ENCODE measurements at regions not wholly inside any gene's neighbourhood (a gene's known extent, or its start where the extent isn't known, plus 50 kb on each side); places are given as distances from the start of the nearest gene placed in this dataset.

GRCh38 chr13:76499891-76500290, 386.3 kb downstream of the KCTD12 start:
- no peak for DNase-seq

- no peak for DNase-seq
Observed at GRCh38 chr13:76489274-76489673, 396.9 kb downstream of the KCTD12 start.

GRCh38 chr13:76481738-76482137, 404.5 kb downstream of the KCTD12 start:
- no peak for DNase-seq

GRCh38 chr13:76474966-76475365, 411.2 kb downstream of the KCTD12 start:
- DNase-seq = no peak

GRCh38 chr13:76474356-76474755, 411.8 kb downstream of the KCTD12 start:
- no peak for DNase-seq

- peak; percentile 71 for DNase-seq
Observed at GRCh38 chr13:76473552-76474134, 412.6 kb downstream of the KCTD12 start.

- no peak for DNase-seq
Observed at GRCh38 chr13:76472916-76473315, 413.3 kb downstream of the KCTD12 start.

- DNase-seq = no peak
Observed at GRCh38 chr13:76471486-76471885, 414.7 kb downstream of the KCTD12 start.

- no peak for DNase-seq
Observed at GRCh38 chr13:76470991-76471390, 415.2 kb downstream of the KCTD12 start.

GRCh38 chr13:76466043-76466442, 420.2 kb downstream of the KCTD12 start:
- no peak for DNase-seq

- no peak for DNase-seq
Observed at GRCh38 chr13:76463314-76463713, 422.9 kb downstream of the KCTD12 start.

GRCh38 chr13:76461999-76462398, 424.2 kb downstream of the KCTD12 start:
- no peak for DNase-seq

GRCh38 chr13:76461484-76461883, 424.7 kb downstream of the KCTD12 start:
- DNase-seq = no peak

GRCh38 chr13:76459863-76460262, 426.3 kb downstream of the KCTD12 start:
- DNase-seq = no peak

GRCh38 chr13:76455960-76456359, 430.2 kb downstream of the KCTD12 start:
- peak; percentile 85 for DNase-seq

- no peak for DNase-seq
Observed at GRCh38 chr13:76454991-76455390, 431.2 kb downstream of the KCTD12 start.

GRCh38 chr13:76449716-76450115, 436.5 kb downstream of the KCTD12 start:
- DNase-seq = no peak

GRCh38 chr13:76446191-76446590, 440.0 kb downstream of the KCTD12 start:
- DNase-seq = no peak

GRCh38 chr13:76440568-76440967, 445.6 kb downstream of the KCTD12 start:
- peak; percentile 54 for DNase-seq

GRCh38 chr13:76439546-76439945, 446.7 kb downstream of the KCTD12 start:
- DNase-seq = no peak

- no peak for DNase-seq
Observed at GRCh38 chr13:76438050-76438449, 448.2 kb downstream of the KCTD12 start.

GRCh38 chr13:76425935-76426334, 460.3 kb downstream of the KCTD12 start:
- DNase-seq = peak; percentile 4

GRCh38 chr13:76421011-76421410, 465.2 kb downstream of the KCTD12 start:
- no peak for DNase-seq

GRCh38 chr13:76418404-76418803, 467.8 kb downstream of the KCTD12 start:
- DNase-seq = no peak

GRCh38 chr13:76414320-76414719, 471.9 kb downstream of the KCTD12 start:
- DNase-seq = no peak

GRCh38 chr13:76406243-76406642, 480.0 kb downstream of the KCTD12 start:
- DNase-seq = no peak
